ENCODE measurements at regions not wholly inside any gene's neighbourhood (a gene's known extent, or its start where the extent isn't known, plus 50 kb on each side); places are given as distances from the start of the nearest gene placed in this dataset.

DNA sequence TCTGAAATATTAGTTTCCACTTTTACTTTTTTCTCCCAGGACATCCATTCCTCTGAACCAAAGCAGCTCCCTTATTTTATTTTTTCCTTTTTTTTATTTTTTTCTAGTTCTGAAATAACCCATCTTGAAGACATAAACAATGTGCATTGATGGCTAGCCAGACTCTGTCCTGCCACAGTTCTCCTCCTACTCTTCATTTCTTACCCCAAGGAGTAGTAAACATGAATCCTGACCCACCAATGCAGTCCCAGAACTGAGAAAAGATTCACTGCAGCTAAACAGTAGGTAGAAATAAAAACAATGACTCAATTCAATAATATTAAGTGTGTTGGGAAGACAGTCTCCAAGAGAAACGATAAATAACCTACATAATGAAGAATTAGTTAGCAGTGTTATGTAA, 65.7 kb upstream of the NOVA1 start:
- TF ChIP-seq, protein P1, sequence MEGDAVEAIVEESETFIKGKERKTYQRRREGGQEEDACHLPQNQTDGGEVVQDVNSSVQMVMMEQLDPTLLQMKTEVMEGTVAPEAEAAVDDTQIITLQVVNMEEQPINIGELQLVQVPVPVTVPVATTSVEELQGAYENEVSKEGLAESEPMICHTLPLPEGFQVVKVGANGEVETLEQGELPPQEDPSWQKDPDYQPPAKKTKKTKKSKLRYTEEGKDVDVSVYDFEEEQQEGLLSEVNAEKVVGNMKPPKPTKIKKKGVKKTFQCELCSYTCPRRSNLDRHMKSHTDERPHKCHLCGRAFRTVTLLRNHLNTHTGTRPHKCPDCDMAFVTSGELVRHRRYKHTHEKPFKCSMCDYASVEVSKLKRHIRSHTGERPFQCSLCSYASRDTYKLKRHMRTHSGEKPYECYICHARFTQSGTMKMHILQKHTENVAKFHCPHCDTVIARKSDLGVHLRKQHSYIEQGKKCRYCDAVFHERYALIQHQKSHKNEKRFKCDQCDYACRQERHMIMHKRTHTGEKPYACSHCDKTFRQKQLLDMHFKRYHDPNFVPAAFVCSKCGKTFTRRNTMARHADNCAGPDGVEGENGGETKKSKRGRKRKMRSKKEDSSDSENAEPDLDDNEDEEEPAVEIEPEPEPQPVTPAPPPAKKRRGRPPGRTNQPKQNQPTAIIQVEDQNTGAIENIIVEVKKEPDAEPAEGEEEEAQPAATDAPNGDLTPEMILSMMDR (IDR thresholded peaks at IDR 0.05): no peak
- TF ChIP-seq POLR2A (IDR thresholded peaks at IDR 0.05) (no peak), POLR2AphosphoS5 (IDR thresholded peaks at IDR 0.05) (no peak)
